Breast epithelium (tissue), 4 donors: ENCODE measurements at regions not wholly inside any gene's neighbourhood (a gene's known extent, or its start where the extent isn't known, plus 50 kb on each side); places are given as distances from the start of the nearest gene placed in this dataset.
"Not testable (repeated sequence)": the region's sequence is repeated elsewhere in the genome, so short reads cannot be mapped to it uniquely, and the experiment has no call there.

Experiments
- DNase-seq, 2 donors: peaks; one replicate each; pipeline ENCODE4 v3.0.0-alpha.2; 2019; ENCODE audit warnings: low spot score in 2 of 2
- H3K27ac ChIP-seq, 2 donors: fragments of 200-600 bp; sonication (generic) in 1 of 2; one replicate each; pipeline ENCODE4 v1.5.1; 2016 to 2019; ENCODE audit warnings: mild to moderate bottlenecking in 1 of 2
- H3K27me3 ChIP-seq, 2 donors: fragments of 200-600 bp; sonication (generic) in 1 of 2; one replicate each; pipeline versions ENCODE4 v1.5.1 to v1.6.0; 2017 to 2019; ENCODE audit warnings: control low read depth in 1 of 2, mild to moderate bottlenecking in 1 of 2
- H3K36me3 ChIP-seq: fragments of 200-600 bp; one replicate; pipeline ENCODE4 v1.5.1; 2019
- H3K4me1 ChIP-seq, 2 donors: fragments of 200-600 bp; sonication (generic); one replicate each; pipeline ENCODE4 v1.5.1; 2016 to 2019; ENCODE audit warnings: control low read depth in 1 of 2
- H3K4me3 ChIP-seq, 3 donors: fragments of 200-600 bp; sonication (generic); 1 replicate in 2 of 3; 2 replicates in 1 of 3; pipeline ENCODE4 v1.5.1; 2016 to 2019; ENCODE audit warnings: mild to moderate bottlenecking in 3 of 3, moderate library complexity in 2 of 3
- H3K9me3 ChIP-seq, 2 donors: fragments of 200-600 bp; sonication (generic) in 1 of 2; one replicate each; pipeline ENCODE4 v1.5.1; 2016 to 2019; ENCODE audit warnings: control low read depth in 1 of 2
- POLR2A ChIP-seq: fragments of 450-650 bp; IDR thresholded peaks from one replicate; pipeline ENCODE4 v1.6.1; 2016; ENCODE audit warnings: antibody characterized with exemption, mild to moderate bottlenecking, moderate library complexity
- POLR2AphosphoS5 ChIP-seq, 3 donors: sonication (generic); formaldehyde crosslinking; IDR thresholded peaks; one replicate each; pipeline ENCODE4 v1.6.1; 2017; ENCODE audit warnings: antibody characterized with exemption in 3 of 3
- intact Hi-C: fragments of 100-400 bp; cut with DNase I; formaldehyde crosslinking; loops from one replicate; pipeline ENCODE4 v1.15.1; 2023; ENCODE audit warnings: low total_unique reads
- TF ChIP-seq, protein P1 (sequence below), 3 donors: fragments of 450-650 bp; IDR thresholded peaks; one replicate each; pipeline ENCODE4 v1.5.1; 2016 to 2017; ENCODE audit warnings: antibody characterized with exemption in 3 of 3, mild to moderate bottlenecking in 3 of 3, moderate library complexity in 3 of 3

DNA sequence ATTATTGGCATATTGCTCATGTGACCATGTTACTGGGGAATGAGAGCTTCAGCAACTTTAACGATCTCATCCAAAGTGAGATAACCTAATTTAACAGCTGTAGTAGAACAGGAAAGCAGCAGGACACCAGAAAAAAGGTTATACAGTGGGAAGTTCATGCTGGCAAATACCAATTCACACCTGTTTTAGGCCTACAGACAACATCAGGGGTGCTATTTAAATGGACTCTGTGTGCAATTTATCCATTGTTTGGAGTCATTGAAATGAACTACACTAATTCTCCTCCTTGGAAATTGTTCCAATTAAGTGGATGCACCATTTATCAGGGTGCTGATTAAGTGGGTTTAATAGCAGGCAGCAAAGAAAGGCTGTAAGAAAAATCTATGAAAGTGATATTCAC lies 424.4 kb upstream of the LMO3 start:
- Histone ChIP-seq H3K27ac (no peak overlapping the region), H3K36me3 (no peaks in the 10 kb centered on the region), H3K27me3 (no peaks in the 10 kb centered on the region), H3K4me1 (no peaks in the 10 kb centered on the region), H3K9me3 (no peaks in the 10 kb centered on the region), H3K4me3 (no peak overlapping the region)
- no peak for TF ChIP-seq POLR2A
- no peak for TF ChIP-seq POLR2AphosphoS5 (IDR thresholded peaks at IDR 0.05)
- TF ChIP-seq, protein P1, sequence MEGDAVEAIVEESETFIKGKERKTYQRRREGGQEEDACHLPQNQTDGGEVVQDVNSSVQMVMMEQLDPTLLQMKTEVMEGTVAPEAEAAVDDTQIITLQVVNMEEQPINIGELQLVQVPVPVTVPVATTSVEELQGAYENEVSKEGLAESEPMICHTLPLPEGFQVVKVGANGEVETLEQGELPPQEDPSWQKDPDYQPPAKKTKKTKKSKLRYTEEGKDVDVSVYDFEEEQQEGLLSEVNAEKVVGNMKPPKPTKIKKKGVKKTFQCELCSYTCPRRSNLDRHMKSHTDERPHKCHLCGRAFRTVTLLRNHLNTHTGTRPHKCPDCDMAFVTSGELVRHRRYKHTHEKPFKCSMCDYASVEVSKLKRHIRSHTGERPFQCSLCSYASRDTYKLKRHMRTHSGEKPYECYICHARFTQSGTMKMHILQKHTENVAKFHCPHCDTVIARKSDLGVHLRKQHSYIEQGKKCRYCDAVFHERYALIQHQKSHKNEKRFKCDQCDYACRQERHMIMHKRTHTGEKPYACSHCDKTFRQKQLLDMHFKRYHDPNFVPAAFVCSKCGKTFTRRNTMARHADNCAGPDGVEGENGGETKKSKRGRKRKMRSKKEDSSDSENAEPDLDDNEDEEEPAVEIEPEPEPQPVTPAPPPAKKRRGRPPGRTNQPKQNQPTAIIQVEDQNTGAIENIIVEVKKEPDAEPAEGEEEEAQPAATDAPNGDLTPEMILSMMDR (IDR thresholded peaks at IDR 0.05): no peak
- no peak for DNase-seq
- intact Hi-C loops: no loop called here

DNA sequence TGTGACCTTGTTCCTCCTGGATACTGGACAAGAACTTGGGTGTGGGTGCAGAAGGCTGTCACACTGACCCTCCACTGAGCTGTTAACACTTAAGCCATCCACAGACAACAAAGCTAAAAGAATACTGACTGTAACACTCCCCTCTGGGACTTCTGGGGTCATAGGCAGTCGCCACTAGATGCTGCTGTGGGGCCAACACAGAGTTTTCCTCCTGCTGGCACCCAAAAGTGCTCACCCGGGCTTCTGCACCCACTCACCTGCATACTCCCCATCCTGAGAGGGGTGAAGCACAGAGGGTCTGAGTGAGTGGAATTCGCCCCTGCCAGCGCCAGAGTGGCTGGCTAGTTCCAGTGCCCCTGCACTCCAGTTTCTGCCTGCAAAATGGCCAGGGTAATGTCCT lies 422.4 kb upstream of the LMO3 start:
- intact Hi-C loops: no loop called here
- DNase-seq: no peak
- no peak overlapping the region for H3K27ac ChIP-seq

DNA sequence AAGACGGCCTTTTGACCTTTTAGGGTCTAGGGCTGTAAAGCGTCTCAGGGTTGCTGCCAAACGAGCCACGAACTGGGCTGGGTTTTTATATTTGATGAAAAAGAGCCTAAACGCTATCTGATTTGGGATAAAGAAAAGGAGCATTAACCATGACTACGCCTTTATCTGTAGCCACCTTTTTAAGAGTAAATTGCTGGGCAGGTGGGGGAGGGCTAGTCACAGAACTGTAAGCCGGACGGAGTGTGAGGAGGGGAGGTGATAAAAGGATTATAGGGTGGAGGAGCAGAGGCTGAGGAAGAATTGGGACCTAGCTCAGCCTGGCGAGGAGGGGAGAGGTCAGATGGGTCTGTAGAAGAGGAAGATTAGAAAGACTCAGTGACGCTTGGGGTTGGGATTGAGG lies 419.5 kb upstream of the LMO3 start:
- H3K4me3 ChIP-seq, H3K36me3 ChIP-seq, H3K4me1 ChIP-seq, H3K27ac ChIP-seq, intact Hi-C loops, H3K9me3 ChIP-seq, DNase-seq, H3K27me3 ChIP-seq: not testable (repeated sequence)

More for the DNA sequence above, 422.4 kb upstream of the LMO3 start:
- TF ChIP-seq POLR2A (no peak), POLR2AphosphoS5 (IDR thresholded peaks at IDR 0.05) (no peak)
- TF ChIP-seq, protein P1 (IDR thresholded peaks at IDR 0.05): no peak
- no peaks in the 10 kb centered on the region for H3K36me3 ChIP-seq
- no peaks in the 10 kb centered on the region for H3K27me3 ChIP-seq
- H3K4me1 ChIP-seq: no peaks in the 10 kb centered on the region
- H3K4me3 ChIP-seq: no peak overlapping the region
- H3K9me3 ChIP-seq: no peaks in the 10 kb centered on the region

- intact Hi-C loops: no loop called here
- DNase-seq: no peak
- H3K27ac ChIP-seq: no peak overlapping the region
- H3K36me3 ChIP-seq: no peaks in the 10 kb centered on the region
- H3K9me3 ChIP-seq: no peaks in the 10 kb centered on the region
- no peaks in the 10 kb centered on the region for H3K27me3 ChIP-seq
- no peaks in the 10 kb centered on the region for H3K4me1 ChIP-seq
- no peak overlapping the region for H3K4me3 ChIP-seq
- TF ChIP-seq, protein P1 (IDR thresholded peaks at IDR 0.05): no peak
- TF ChIP-seq POLR2AphosphoS5 (IDR thresholded peaks at IDR 0.05) (no peak), POLR2A (no peak)
These were observed 414.8 kb upstream of the LMO3 start for GRCh38 chr12:17020765-17021164.

- Histone ChIP-seq H3K27ac (no peak overlapping the region), H3K36me3 (no peaks in the 10 kb centered on the region), H3K4me1 (no peaks in the 10 kb centered on the region), H3K27me3 (no peaks in the 10 kb centered on the region), H3K4me3 (no peak overlapping the region), H3K9me3 (no peaks in the 10 kb centered on the region)
- DNase-seq: no peak
- no peak for TF ChIP-seq POLR2AphosphoS5 (IDR thresholded peaks at IDR 0.05)
- TF ChIP-seq, protein P1 (IDR thresholded peaks at IDR 0.05): no peak
- intact Hi-C loops: loop anchor here (5.0 kb wide), 1 partner anchor 535 kb away; no protein-coding TSS in a partner anchor
These were observed 411.4 kb upstream of the LMO3 start for GRCh38 chr12:17017402-17017801.
